Stimulated activated CD4-positive, alpha-beta T cell treated with anti-CD3 and anti-CD28 coated beads, Interleukin-12 subunit alpha, Interleukin-12 subunit beta, amount 100 ng/mL, for 48 hours (primary cell): ENCODE measurements at regions not wholly inside any gene's neighbourhood (a gene's known extent, or its start where the extent isn't known, plus 50 kb on each side); places are given as distances from the start of the nearest gene placed in this dataset.

Experiments
- DNase-seq, 3 donors: peaks; one replicate each; pipeline ENCODE4 v3.0.0-alpha.2; 2020; ENCODE audit warnings: low read depth in 2 of 3, low spot score in 1 of 3

DNA sequence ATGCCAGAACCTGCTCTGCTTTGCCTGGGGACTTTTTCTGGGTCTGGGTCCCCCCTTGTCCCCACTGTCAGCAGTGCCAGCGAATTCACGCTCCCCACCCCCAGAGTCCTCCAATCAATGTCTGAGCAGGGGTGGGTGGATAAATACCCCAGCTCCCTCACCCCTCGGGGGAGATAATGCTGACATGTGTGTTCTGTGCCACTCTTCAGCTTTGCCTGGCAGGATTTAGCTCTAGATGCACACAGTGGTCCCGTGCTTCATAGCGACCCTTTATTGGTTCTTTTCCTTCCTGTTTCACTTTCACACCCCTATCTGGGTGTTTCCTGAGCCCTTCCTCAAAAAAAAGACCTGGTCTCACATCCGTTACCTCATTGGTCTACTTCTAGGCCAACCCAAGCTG, 277.0 kb downstream of the NPIPA8 start:
- DNase-seq: no peak

DNA sequence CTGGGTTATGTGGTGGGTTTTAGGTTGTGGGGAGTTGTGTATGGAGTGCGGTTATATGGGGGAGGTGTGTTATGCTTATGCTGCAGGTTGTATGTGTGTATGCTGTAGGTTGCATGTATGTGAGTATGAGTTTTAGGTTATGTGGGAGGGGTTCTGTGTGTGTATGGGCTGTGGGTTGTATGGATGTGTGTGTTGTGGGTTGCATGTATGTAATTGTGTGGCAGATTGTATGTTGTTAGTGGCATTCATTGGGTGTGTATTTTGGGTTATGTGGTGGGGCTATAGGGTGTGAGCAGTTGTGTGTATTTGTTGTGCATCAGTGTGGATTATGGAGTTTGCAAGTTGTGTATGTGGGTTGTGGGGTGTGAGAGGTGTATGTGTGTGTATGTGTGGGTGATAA, 277.4 kb downstream of the NPIPA8 start:
- no peak for DNase-seq

DNA sequence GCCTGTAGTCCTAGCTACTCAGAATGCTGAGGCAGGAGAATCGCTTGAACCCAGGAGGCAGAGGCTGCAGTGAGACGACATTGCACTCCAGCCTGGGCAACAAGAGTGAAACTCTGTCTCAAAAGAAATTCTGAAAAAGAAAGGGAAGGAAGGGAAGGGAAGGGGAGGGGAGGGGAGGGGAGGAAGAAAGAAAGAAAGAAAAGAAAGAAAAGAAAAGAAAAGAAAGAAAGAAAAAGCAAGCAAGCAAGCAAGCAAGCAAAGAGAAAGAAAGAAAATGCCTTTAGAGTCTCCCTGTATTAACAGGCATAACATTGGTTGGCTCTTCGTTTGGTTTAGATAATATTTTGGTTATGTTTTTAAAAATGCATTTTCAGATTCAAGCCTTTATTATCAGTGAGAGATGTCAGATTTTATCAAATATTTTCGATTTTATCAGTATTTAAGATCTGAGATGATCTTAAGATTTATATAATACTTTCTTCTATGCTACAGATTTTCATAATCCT, 281.1 kb downstream of the NPIPA8 start:
- DNase-seq: no peak

DNA sequence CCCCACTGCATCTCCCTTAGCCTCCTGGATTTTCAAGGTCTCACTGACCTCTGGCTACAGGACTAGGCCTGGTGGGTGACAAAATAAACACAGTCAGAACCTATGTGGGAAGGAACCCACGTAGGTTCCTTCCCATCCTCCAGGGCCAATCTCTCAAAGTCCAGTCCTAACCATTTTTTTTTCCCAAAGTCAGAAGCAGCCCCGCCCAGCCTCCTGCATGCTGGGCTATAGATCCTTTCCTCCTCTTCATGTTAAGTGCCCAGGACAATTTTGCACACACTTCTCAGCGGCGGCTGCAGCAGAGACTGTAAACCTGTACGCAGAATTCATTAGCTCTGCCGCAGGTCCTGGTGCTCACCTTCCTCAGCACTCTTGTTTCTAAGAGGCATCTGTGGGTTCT, 285.8 kb downstream of the NPIPA8 start:
- no peak for DNase-seq

DNA sequence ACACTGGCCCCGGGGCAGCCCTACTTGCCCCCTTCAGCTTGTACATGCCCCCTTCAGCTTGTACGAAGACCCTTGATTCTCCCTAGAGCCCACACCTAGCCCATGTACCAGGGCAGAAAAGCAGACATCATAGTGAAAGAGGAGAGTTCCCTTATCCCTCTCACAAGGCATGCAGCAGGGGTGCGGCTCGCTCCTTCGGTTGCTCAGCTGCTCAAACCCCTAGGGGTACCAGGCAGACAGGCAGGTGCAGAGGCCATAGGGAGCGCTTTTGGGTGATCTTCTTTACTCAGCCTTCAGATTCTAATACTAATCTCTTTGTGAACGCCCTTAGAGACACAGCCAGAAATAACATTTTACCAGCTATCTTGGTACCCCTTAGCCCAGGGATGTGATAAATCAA, 286.3 kb downstream of the NPIPA8 start:
- DNase-seq: no peak

DNA sequence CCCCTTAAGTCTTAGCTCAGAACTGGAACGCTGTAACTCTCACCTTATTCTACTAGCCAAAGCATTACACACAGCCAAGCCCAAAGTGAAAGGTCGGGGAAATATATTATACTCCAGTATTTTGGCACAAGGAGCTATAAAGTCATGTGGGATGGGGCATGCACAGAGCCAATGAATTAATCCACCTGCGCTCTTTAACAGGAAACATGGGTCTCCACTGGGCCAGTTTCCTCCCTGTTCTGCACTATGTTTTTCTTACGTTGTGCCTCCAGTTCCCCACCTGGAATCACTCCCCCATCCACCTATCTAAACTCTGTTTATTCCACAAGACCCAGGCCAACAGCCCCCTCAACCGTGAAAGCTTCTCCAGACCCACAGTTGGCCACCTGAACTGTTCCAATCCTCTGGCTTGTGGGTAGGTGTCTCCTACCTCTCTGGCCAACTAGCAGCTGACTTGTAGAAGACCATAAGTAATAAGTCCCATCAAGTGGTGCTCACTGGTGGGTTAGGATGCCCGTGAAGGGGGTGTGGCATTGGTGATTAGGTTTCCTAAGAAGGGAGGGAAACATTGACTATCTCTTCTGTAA, 286.9 kb downstream of the NPIPA8 start:
- no peak for DNase-seq

DNA sequence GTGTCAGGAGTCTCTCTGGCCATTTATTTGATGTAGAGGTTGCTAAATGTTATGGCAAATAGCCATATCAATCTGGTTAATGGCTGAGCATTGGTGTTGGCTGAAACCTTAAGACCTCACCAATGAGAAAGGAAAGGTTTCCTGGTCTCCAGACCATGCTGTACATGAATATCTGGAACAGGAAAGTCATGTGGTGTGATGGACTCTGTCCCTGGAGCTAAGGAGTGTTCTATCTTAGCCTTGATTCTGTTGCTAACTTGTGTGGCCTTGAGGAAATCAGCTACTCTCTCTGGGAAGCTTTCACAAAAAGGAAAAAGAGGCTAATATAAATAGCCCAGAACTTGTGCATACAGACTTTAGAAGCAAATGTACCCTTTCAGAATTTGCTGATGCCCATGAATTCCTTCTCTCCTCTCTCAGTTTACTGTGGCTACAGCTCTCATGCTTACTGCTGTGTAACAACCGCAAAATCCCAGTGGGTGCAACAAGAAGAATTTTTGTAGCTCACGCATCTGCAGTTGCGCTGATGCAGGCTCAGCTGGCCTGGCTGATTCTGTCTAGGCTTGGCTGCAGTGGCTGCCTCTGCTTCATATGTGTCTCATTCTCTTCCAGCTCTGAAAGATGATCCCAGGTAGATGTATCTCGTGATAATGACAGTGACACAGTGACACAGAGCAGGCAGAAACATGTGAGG, 287.5 kb downstream of the NPIPA8 start:
- no peak for DNase-seq

DNA sequence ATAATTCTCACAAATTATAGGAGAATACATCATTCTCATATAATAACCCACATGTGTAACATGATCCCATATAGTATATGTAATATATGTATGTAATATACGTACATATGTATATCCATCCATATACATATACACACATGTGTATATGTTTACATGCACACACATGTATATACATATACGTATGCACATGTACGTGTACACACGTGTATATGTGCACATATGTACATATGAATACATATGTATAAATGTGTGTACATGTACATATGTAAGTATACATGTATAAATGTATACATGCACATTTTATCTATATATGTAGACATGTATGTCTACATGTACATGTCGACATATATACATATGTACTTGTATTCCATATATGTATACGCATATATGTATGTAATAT, 288.8 kb downstream of the NPIPA8 start:
- DNase-seq: no peak

DNA sequence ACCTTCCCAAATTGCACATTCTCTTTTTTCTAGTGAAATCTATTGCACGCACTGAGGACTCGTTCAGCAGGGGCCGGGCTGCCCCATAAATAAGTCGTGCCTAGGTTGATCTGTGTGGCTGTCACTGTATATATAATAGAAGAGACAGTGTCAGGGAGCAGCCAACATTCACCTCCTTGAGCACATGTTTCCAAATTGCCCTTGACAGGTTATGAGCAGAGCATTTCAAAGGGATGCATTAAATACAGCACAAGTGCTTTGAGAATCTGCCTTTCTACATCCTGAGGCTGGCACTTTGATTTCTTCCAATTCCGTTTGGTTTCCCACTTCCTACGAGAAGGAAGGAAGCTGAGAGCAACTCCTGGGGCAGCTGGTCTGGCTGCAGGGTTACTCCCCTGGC, 291.2 kb downstream of the NPIPA8 start:
- no peak for DNase-seq

DNA sequence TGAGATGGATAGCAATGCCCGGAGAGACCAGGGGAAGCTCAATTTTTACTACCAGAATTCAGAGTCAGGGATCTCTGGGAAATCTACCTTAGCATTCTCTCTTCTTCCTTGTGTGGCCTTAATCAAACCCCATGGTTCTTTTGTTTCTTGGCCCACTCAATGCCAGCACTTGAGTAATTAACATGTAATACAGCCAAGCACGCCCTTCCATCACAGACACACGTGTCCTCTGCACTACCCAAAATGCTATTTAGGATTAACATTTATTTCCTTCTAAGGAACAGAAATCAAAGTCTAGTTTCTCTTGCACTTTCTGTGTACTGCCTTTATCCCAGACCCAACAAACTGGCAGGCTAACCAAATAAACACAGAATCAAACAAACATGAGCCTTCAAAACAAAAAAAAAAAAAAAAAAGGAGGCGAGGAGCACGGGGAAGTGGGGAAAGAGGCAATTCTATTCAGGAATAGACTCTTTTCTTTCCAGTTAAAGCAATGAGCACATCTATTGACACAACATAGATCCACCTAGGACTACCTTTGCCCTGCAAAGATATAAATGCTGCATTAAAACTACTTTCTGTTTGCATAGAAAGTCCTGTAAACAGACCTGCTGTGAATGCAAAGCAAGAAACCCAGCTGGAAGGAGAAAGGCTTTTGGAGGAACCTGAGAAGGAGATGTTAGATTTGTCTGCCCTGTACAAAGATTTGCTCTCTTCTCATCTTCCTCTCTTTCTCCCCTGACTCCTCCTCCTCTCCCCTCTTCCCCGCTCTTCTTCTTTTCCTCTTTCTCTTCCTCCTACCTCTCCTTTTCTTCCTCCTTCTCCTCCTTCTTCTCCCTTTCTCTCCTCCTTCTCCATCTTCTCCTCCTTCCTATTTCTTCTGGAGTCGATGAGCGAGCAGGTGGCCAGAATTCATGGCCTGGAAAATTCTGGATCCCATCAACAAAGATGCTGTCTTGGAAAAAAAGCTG, 294.4 kb downstream of the NPIPA8 start:
- no peak for DNase-seq

DNA sequence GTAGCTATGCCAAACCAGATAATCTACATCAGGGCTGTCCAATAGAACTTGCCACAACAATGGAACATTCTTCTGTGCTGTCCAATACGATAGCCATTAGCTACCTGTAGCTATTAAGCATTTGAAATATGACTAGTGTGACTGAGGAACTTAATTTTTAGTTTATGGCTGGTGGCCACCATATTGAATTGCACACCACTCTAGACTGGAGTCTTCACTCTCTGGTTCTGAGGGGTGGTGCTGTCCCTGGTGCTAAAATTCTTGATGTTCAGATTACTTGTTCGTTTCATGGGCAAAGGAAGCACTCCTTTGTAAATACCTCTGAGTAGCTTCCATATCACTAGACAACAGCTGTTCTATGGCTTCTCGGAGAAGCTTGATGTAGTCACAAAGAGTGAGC, 296.6 kb downstream of the NPIPA8 start:
- no peak for DNase-seq

DNA sequence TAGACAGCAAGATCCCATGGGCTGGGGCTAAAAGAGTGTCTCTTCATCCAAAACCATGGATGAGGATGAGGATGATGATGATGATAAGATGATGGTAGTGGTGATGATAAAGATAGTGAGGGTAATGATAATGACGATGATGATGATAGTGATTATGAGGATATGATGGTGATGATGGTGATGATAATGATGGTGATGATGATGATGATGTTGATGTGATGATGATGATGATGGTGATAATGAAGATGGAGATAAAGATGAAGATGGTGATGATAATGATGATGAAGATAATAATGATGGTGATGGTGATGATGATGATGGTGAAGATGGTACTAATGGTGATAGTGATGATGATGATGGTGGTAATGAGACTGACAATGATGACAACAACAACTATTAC, 299.5 kb downstream of the NPIPA8 start:
- no peak for DNase-seq

DNA sequence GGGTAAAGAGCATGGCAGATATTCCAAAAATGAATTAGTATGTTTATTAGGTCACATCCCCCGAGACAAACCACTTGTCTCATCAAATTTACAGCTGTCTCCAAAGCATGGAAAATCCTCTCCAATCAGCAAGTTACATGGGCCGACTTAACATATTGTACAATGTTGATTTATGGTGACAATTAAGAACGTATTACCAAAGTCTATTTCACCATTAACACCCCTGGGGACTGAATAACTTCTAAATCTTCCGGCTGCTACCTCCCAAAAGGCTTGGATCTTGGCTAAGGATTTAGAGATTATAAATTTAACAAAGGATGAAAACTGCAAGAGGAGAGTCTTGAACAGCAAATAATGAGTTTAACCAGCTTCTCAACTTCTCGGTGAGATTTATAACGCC, 311.9 kb downstream of the NPIPA8 start:
- no peak for DNase-seq

DNA sequence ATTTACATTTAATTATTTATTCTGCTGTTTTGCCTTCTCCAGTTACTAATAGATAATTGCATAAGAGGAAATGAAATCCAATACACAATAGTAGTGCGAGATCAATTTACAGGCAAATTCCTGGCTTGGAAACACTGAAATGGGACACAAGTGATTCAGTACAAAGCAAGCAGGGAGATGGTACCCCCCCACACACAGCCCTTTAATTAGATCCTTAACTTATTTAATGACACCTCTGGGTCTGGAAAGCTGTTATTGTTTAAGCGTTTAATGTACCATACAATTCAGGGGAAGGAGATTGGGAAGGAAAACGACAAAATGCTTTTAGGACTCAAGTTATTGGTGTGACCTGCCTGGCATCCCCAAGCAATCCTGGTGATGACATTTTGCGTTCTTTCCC, 318.2 kb downstream of the NPIPA8 start:
- no peak for DNase-seq

DNA sequence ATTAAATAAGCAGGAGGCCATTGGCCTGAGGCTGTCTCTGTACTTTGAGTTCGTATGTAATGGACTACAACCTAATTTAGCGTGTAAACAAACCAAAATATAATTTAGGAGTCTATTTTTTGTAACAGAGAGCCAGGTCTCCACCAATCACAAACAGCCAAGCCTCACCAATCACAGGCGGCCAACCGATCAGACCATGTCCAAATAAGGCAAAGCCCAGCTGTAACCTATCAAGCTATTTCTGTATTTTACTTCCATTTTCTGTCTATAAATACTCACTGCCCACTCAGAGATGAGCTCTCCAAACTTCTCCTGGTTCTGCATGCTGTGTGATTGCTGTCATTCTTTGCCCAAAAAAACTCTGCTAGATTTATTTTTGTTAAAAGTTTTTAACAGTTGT, 322.7 kb downstream of the NPIPA8 start:
- DNase-seq: no peak

DNA sequence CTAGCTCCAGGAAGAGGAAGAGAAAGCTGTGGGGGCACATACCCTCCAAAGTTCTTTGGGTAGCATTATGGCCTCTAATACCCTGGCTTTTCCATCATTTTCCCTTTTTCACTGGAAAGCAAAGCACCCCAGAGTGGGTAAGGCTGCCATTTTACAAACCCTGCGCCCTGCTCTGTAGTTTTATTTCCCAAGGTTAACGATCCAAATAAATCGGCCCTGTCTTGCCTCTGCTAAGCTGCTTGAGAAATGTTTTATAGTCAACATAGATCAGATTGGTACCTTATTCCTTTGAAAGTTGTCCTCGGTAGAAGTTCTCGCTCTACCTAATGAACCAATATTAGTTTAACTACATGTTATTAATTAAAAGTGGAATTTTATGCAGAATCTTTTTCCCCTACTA, 328.2 kb downstream of the NPIPA8 start:
- no peak for DNase-seq

DNA sequence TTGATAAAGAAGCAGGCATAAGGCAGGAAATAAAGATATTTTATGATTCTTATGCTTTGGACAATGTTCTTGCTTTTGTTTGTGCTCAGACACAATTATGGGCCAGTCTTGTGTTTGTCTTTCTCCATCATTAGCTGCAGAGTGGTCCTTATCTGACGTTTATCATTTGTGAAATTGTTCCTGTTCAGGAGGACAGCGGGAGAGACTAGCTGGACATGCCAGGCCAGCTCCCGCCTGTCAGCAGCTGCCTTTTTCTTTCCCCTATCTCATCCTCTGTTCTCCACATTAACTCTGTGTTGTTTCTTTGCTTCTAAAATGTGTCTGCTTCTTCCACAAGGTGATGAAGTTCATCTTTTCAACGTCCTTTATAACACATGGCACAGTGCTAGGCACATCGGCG, 333.5 kb downstream of the NPIPA8 start:
- no peak for DNase-seq

DNA sequence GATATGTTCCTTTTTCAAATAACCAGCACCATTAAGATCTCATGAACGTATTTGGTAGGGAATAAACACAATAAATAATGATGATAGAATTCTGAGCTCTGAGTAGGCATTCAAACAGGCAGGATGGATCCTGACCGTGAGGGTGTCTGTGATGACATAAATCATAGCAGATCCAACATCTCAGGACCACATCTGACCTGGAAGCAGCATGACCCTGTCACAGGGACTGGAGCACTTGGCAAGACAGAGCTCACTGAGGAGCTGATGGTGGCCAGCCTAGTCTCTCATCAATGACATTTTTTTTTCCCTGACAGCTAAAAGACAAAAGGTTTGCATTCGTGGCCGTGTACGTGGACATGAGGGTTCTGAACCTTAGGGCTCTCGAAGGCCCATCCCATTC, 337.5 kb downstream of the NPIPA8 start:
- no peak for DNase-seq

DNA sequence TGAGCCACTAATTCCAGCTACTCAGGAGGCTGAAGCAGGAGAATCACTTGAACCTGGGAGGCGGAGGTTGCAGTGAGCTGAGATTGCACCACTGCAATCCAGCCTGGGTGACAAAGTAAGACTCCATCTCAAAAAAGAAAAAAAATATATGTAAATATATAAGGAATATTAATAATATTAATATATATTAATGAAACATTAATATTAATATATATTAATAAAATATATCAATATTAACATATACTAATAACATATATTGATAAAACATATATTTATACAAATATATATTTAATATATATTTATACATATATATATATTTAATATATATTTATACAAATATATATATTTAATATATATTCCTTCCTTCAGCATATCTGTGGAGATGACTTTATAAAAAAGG, 338.0 kb downstream of the NPIPA8 start:
- DNase-seq: no peak

DNA sequence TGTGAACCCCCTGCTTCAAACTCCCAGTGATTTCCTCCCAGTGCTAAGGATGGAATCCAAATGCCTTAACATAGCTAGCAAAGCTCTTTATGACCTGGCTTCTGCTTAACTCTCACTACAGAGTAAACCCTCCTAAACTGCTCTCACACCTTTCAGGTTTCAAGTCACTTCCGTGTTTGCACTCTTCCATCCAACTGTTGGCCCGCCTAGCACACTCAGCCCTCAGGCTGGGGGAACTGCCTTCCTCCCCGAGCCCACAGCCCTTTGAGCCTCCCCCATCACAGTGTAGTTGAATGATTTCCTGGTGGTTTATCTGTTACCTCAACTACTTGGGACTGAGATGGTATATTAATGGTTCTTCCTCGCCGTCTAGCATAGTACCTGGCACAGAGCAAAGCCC, 342.5 kb downstream of the NPIPA8 start:
- DNase-seq: no peak

DNA sequence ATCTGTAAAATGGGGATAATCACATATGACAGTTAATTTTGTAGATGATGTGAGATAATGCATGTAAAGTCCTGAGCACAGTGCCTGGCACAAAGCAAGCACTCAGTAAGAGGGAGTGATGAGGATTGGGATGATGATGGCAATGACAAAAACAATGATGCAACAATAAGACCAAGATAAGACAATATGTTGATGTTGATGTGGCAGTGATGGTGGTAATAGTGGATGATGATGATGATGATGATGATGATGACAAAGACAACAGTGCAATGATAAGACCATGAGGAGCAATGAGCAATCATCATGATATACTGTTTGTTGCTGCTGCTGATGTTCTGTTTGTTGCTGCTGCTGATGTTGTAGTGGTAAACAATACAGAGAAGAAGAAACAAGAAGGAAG, 344.1 kb downstream of the NPIPA8 start:
- no peak for DNase-seq

DNA sequence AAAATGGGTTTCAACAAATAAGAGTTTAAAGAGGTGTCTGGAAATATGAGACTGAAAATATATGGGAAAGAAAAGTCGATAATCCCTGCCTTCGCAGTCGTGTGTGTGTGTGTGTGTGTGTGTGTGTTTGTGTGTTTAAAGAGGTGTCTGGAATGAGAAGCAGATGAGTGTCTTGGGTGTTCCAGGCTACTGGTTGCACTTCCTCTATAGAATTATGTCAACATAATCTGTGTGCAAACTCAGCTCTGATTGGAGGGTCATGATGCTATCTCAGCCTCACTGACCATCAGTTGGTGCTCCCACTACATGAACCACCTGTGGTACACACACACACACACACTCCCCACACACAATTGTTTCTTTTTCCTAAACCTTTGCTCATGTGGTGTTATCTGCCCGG, 347.3 kb downstream of the NPIPA8 start:
- no peak for DNase-seq
